GM12878 (cell line): ENCODE measurements at regions not wholly inside any gene's neighbourhood (a gene's known extent, or its start where the extent isn't known, plus 50 kb on each side); places are given as distances from the start of the nearest gene placed in this dataset.

Source experiments
- ATAC-seq: fragments of 200-7000 bp; cut with Tn5 transposase; 3 replicates; pipeline ENCODE4 v1.9.1; 2020; ENCODE audit warnings: mild to moderate bottlenecking, moderate library complexity
- BruUV-seq: library from RNA; stranded (reverse); fragments of 400-500 nt; replicated peaks from 2 replicates; lab custom pipeline; 2021; lab: Mats Ljungman, UMichigan
- CTCF ChIA-PET: fragments of 300-600 bp; sonication (Branson Sonifier 250); formaldehyde crosslinking; extraction: SDS; loops from one replicate; lab custom pipeline; 2021; ENCODE audit warnings: inconsistent platforms; lab: Yijun Ruan, JAX
- POLR2A ChIA-PET: fragments of 350-600 bp; formaldehyde crosslinking; extraction: SDS; loops from one replicate; lab custom pipeline; 2021; ENCODE audit warnings: inconsistent platforms; lab: Charles Lee
- RAD21 ChIA-PET: fragments of 300-600 bp; sonication (Branson Sonifier 250); formaldehyde crosslinking; loops from one replicate; lab custom pipeline; 2023; ENCODE audit warnings: antibody characterized with exemption; ENCODE audit not compliant: unreplicated experiment; lab: Charles Lee
- SMC1A ChIA-PET: fragments of 300-600 bp; sonication (Branson Sonifier 250); formaldehyde crosslinking; loops from one replicate; lab custom pipeline; 2023; ENCODE audit not compliant: unreplicated experiment, uncharacterized antibody; lab: Charles Lee
- DNase-seq: peaks from one replicate; pipeline ENCODE4 v3.0.0-alpha.2; 2011; ENCODE audit warnings: low read depth, low spot score
- FAIRE-seq: peaks from 3 replicates; lab custom pipeline; 2011; peaks lifted over from hg19 to GRCh38; lab: Jason Lieb, UNC
- H2AFZ ChIP-seq: 2 replicates; pipeline ENCODE4 v1.6.0; 2011; ENCODE audit warnings: low read depth, low read length, control low read depth; ENCODE audit not compliant: control insufficient read depth
- H3K27ac ChIP-seq: 2 replicates; pipeline ENCODE4 v1.5.1; 2011; ENCODE audit warnings: control low read depth; ENCODE audit not compliant: control insufficient read depth, insufficient read depth
- H3K27me3 ChIP-seq, 2 experiments: replicated peaks in 1 of 2; 2 replicates each; pipeline versions ENCODE4 v1.6.0 to v1.6.1; 2011; ENCODE audit warnings: low read length in 1 of 2; ENCODE audit not compliant: control insufficient read depth in 2 of 2, insufficient read depth in 2 of 2
- H3K36me3 ChIP-seq, 2 experiments: 2 replicates each; pipeline ENCODE4 v1.5.1; 2011; ENCODE audit warnings: low read length in 1 of 2; ENCODE audit not compliant: control insufficient read depth in 2 of 2, insufficient read depth in 2 of 2
- H3K4me1 ChIP-seq: 2 replicates; pipeline ENCODE4 v1.6.1; 2011; ENCODE audit warnings: mild to moderate bottlenecking, low read length, moderate library complexity, mixed read lengths; ENCODE audit not compliant: control insufficient read depth, insufficient read depth
- H3K4me2 ChIP-seq: 2 replicates; pipeline ENCODE4 v1.6.0; 2011; ENCODE audit warnings: control low read depth; ENCODE audit not compliant: control insufficient read depth, insufficient read depth
- H3K4me3 ChIP-seq: fragments of 200-600 bp; sonication (generic); 2 replicates; pipeline ENCODE4 v1.5.1; 2016
- H3K79me2 ChIP-seq: 2 replicates; pipeline ENCODE4 v1.6.0; 2011; ENCODE audit warnings: low read length; ENCODE audit not compliant: control insufficient read depth, insufficient read depth
- H3K9ac ChIP-seq: 2 replicates; pipeline ENCODE4 v1.8.0; 2011; ENCODE audit warnings: low read length, control low read depth, mixed read lengths; ENCODE audit not compliant: control insufficient read depth, insufficient read depth
- H3K9me3 ChIP-seq: replicated peaks from 3 replicates; pipeline ENCODE4 v1.5.1; 2011; ENCODE audit warnings: mild to moderate bottlenecking, low read length; ENCODE audit not compliant: control insufficient read depth, insufficient read depth
- H4K20me1 ChIP-seq: 2 replicates; pipeline ENCODE4 v1.6.0; 2011; ENCODE audit not compliant: control insufficient read depth, insufficient read depth
- BCL3 ChIP-seq: IDR thresholded peaks from 2 replicates; pipeline ENCODE4 v1.6.1; 2011; ENCODE audit warnings: borderline replicate concordance, low read depth, mild to moderate bottlenecking, moderate library complexity, low read length; ENCODE audit not compliant: insufficient read depth, poor library complexity, severe bottlenecking
- CBFB ChIP-seq: IDR thresholded peaks from 2 replicates; pipeline ENCODE4 v1.6.1; 2016; ENCODE audit warnings: antibody characterized with exemption, low read depth
- EED ChIP-seq: sonication (generic); IDR thresholded peaks from 2 replicates; pipeline ENCODE4 v1.6.1; 2016; ENCODE audit warnings: antibody characterized with exemption, low read depth
- HDGF ChIP-seq: fragments of 450-650 bp; IDR thresholded peaks from 2 replicates; pipeline ENCODE4 v1.6.1; 2016; ENCODE audit warnings: antibody characterized with exemption
- IKZF1 ChIP-seq: fragments of 450-650 bp; conservative IDR thresholded peaks from 2 replicates; pipeline ENCODE4 v1.6.1; 2017; ENCODE audit warnings: antibody characterized with exemption, mild to moderate bottlenecking
- MEF2B ChIP-seq: fragments of 450-650 bp; IDR thresholded peaks from 2 replicates; pipeline ENCODE4 v1.6.1; 2018; ENCODE audit warnings: mild to moderate bottlenecking, moderate library complexity; ENCODE audit not compliant: partially characterized antibody, poor library complexity, severe bottlenecking
- POLR2AphosphoS2 ChIP-seq: IDR thresholded peaks from 2 replicates; pipeline ENCODE4 v1.6.1; 2011; ENCODE audit warnings: low read depth, mild to moderate bottlenecking, low read length, improper control_type of control experiment, moderate library complexity
- RCOR1 ChIP-seq: conservative IDR thresholded peaks from 2 replicates; pipeline ENCODE4 v1.6.1; 2012; ENCODE audit warnings: low read depth, low read length, improper control_type of control experiment
- REST ChIP-seq: IDR thresholded peaks from 2 replicates; pipeline ENCODE4 v1.6.1; 2012; ENCODE audit warnings: mild to moderate bottlenecking, low read depth, low read length
- SIX5 ChIP-seq: IDR thresholded peaks from 2 replicates; pipeline ENCODE4 v1.6.1; 2011; ENCODE audit warnings: mild to moderate bottlenecking, low read depth, low read length, moderate library complexity; ENCODE audit not compliant: severe bottlenecking
- TCF12 ChIP-seq: IDR thresholded peaks from 2 replicates; pipeline ENCODE4 v1.6.1; 2011; ENCODE audit warnings: low read depth, mild to moderate bottlenecking, low read length
- ZSCAN29 ChIP-seq: fragments of 450-650 bp; IDR thresholded peaks from 2 replicates; pipeline ENCODE4 v1.6.1; 2017; ENCODE audit warnings: mild to moderate bottlenecking, moderate library complexity
- in situ Hi-C: fragments of 300-500 bp; cut with MboI; formaldehyde crosslinking; loops from 9 replicates; pipeline ENCODE4 v1.14.3; 2018; ENCODE audit warnings: mixed read lengths
- intact Hi-C: fragments of 100-400 bp; cut with micrococcal nuclease; formaldehyde crosslinking; loops from one replicate; pipeline ENCODE4 v1.14.2; 2022; ENCODE audit not compliant: unreplicated experiment

- no peaks in the 10 kb centered on the region for H3K79me2 ChIP-seq
- FAIRE-seq: no peak
- RAD21 ChIA-PET: no interaction called here
- TF ChIP-seq IKZF1: no peak
- no peak for TF ChIP-seq TCF12
- no peak for TF ChIP-seq SIX5
- no peak for TF ChIP-seq RCOR1
- no peak for TF ChIP-seq POLR2AphosphoS2
- no peak for TF ChIP-seq BCL3
- no peak for TF ChIP-seq HDGF
- TF ChIP-seq EED: no peak
- no peak for TF ChIP-seq MEF2B
- no peak for TF ChIP-seq CBFB
- no peak for TF ChIP-seq REST
- no peak for TF ChIP-seq ZSCAN29
- TF ChIP-seq, all 136 proteins: peak for 0
- CTCF ChIA-PET: no interaction called here
- DNase-seq: no peak
- SMC1A ChIA-PET: interaction anchor here (0.6 kb wide), 1 partner anchor 17 kb away, joined by 3 read pairs; no protein-coding TSS in a partner anchor
- Histone ChIP-seq H3K27ac (no peak overlapping the region), H3K4me2 (no peak overlapping the region), H3K4me3 (no peak overlapping the region), H2AFZ (no peak overlapping the region), H4K20me1 (no peaks in the 10 kb centered on the region), H3K4me1 (no peaks in the 10 kb centered on the region), H3K27me3 (no peaks in the 10 kb centered on the region), H3K36me3 (no peaks in the 10 kb centered on the region), H3K9me3 (no peaks in the 10 kb centered on the region), H3K9ac (no peak overlapping the region)
- POLR2A ChIA-PET: no interaction called here
- no peak for ATAC-seq
- intact Hi-C loops (no loop called here), in situ Hi-C loops (no loop called here)
- no TSS peak for BruUV-seq
Measured at GRCh38 chr2:220279840-220280239, 652.4 kb downstream of the SLC4A3 start.
